ENCODE measurements at regions not wholly inside any gene's neighbourhood (a gene's known extent, or its start where the extent isn't known, plus 50 kb on each side); places are given as distances from the start of the nearest gene placed in this dataset.

- Histone ChIP-seq H3K79me2 (ENCODE audit: control insufficient read depth, insufficient read depth, low read length) (no peaks in the 10 kb centered on the region), H3K9ac (ENCODE audit: control insufficient read depth, insufficient read depth, low read length) (no peak overlapping the region), H3K36me3 (ENCODE audit: control insufficient read depth in 2 of 2, insufficient read depth in 2 of 2, low read length in 1 of 2) (no peaks in the 10 kb centered on the region), H3K4me2 (ENCODE audit: control insufficient read depth, insufficient read depth) (no peak overlapping the region), H3K9me3 (replicated peaks; ENCODE audit: control insufficient read depth, insufficient read depth, low read length) (no peaks in the 10 kb centered on the region; the same call in 2 of the 3 replicates), H3K4me3 (no peak overlapping the region), H3K4me1 (ENCODE audit: control insufficient read depth, insufficient read depth, low read length) (peaks cover 4% of the 10 kb centered on the region; the same call in 1 of the 2 replicates), H2AFZ (ENCODE audit: control insufficient read depth, low read depth, low read length) (no peak overlapping the region), H4K20me1 (ENCODE audit: control insufficient read depth, insufficient read depth) (no peaks in the 10 kb centered on the region), H3K27me3 (replicated peaks in 1 of 2; ENCODE audit: control insufficient read depth in 2 of 2, insufficient read depth in 2 of 2, low read length in 1 of 2) (peaks cover 0 to 2% of the 10 kb centered on the region in 2 experiments; a peak in 1 of 4 replicates), H3K27ac (ENCODE audit: control insufficient read depth, insufficient read depth) (no peak overlapping the region)
- ChIA-PET SMC1A (ENCODE audit: uncharacterized antibody, unreplicated experiment) (no interaction called here), CTCF (no interaction called here), POLR2A (no interaction called here), RAD21 (ENCODE audit: unreplicated experiment) (no interaction called here)
- in situ Hi-C loops (cut with MboI) (no loop called here), intact Hi-C loops (cut with micrococcal nuclease; ENCODE audit: unreplicated experiment) (no loop called here)
- FAIRE-seq (no peak), ATAC-seq (no peak), DNase-seq (ENCODE audit: low read depth, low spot score) (no peak)
- BruUV-seq (replicated peaks) = no TSS peak
- TF ChIP-seq ZZZ3 (IDR thresholded peaks at IDR 0.05; ENCODE audit: control insufficient read depth, insufficient read length, low read depth) = no peak
- no peak for TF ChIP-seq ZNF687 (IDR thresholded peaks at IDR 0.05)
- TF ChIP-seq CTCF (IDR thresholded peaks at IDR 0.05 in 2 of 3, conservative IDR thresholded peaks at IDR 0.05 in 1 of 3; ENCODE audit: control insufficient read depth in 2 of 3, extremely low read depth in 1 of 3, insufficient read depth in 1 of 3, low read depth in 3 of 3, low read length in 3 of 3) = no peak
- no peak for TF ChIP-seq KDM1A (IDR thresholded peaks at IDR 0.05; ENCODE audit: borderline replicate concordance)
- no peak for TF ChIP-seq POLR2AphosphoS2 (IDR thresholded peaks at IDR 0.05; ENCODE audit: low read depth, low read length)
- TF ChIP-seq YBX1 (IDR thresholded peaks at IDR 0.05) = no peak
- TF ChIP-seq PKNOX1 (IDR thresholded peaks at IDR 0.05) = no peak
- no peak for TF ChIP-seq FOXK2 (IDR thresholded peaks at IDR 0.05)
- no peak for TF ChIP-seq IRF3 (IDR thresholded peaks at IDR 0.05)
- no peak for TF ChIP-seq PAX8 (IDR thresholded peaks at IDR 0.05)
- no peak for TF ChIP-seq JUND (IDR thresholded peaks at IDR 0.05; ENCODE audit: low read depth, low read length)
Observed at GRCh38 chr12:5138845-5139244, 95.2 kb downstream of the KCNA5 start.

Data from GM12878 (cell line).